ENCODE measurements at regions not wholly inside any gene's neighbourhood (a gene's known extent, or its start where the extent isn't known, plus 50 kb on each side); places are given as distances from the start of the nearest gene placed in this dataset.

- Histone ChIP-seq H3K79me2 (ENCODE audit: insufficient read depth, low read length) (no peaks in the 10 kb centered on the region), H3K4me3 (replicated peaks in 1 of 3; ENCODE audit: insufficient read depth in 1 of 3, low read depth in 2 of 3, low read length in 3 of 3) (no peak overlapping the region), H3K4me1 (ENCODE audit: insufficient read depth, low read length) (no peaks in the 10 kb centered on the region), H3K27me3 (ENCODE audit: control insufficient read depth in 1 of 2, insufficient read depth in 2 of 2, low read length in 2 of 2) (peaks cover 10 to 61% of the 10 kb centered on the region in 2 experiments; a peak in 4 of 5 replicates), H3K4me2 (ENCODE audit: low read depth, low read length) (no peak overlapping the region), H2AFZ (ENCODE audit: low read length) (no peak overlapping the region), H3K27ac (ENCODE audit: extremely low read length, insufficient read depth, low read length) (no peak overlapping the region), H3K36me3 (replicated peaks in 1 of 2; ENCODE audit: control insufficient read depth in 1 of 2, insufficient read depth in 2 of 2, low read length in 2 of 2) (no peaks in the 10 kb centered on the region), H3K9me3 (ENCODE audit: low read length) (no peaks in the 10 kb centered on the region), H3K9ac (ENCODE audit: insufficient read depth, low read depth, low read length) (no peak overlapping the region), H4K20me1 (ENCODE audit: insufficient read depth, low read length) (no peaks in the 10 kb centered on the region)
- ChIA-PET POLR2A (no interaction called here), CTCF (ENCODE audit: low intra/inter-chr PET ratio, low total read pairs) (no interaction called here)
- DNase-seq (ENCODE audit: low spot score): no peak
- ATAC-seq: no peak
- WGBS (ENCODE audit: low lambda C conversion rate): 39% methylated on average over 6 of the region's 17 CpGs
- no TSS peak for BruUV-seq (replicated peaks)
- in situ Hi-C loops (cut with HindIII; ENCODE audit: extremely low pct_ligation_motif_present, low pct_unique_long_range_greater_than_20kb): no loop called here
- intact Hi-C loops (cut with micrococcal nuclease; ENCODE audit: unreplicated experiment): no loop called here
- TF ChIP-seq ZNF530 (CRISPR knock-in tag; IDR thresholded peaks at IDR 0.05; ENCODE audit: low read depth): no peak
- no peak for TF ChIP-seq STAT6 (CRISPR knock-in tag; IDR thresholded peaks at IDR 0.05; ENCODE audit: borderline replicate concordance)
- TF ChIP-seq ZMYM3 (CRISPR knock-in tag; IDR thresholded peaks at IDR 0.05): no peak
- TF ChIP-seq TCF7 (IDR thresholded peaks at IDR 0.05; ENCODE audit: low read depth): no peak
- no peak for FAIRE-seq
These were observed 237.3 kb downstream of the BRD1 start for GRCh38 chr22:49590381-49590780.

- no peaks in the 10 kb centered on the region for H3K9me3 ChIP-seq (ENCODE audit: low read length)
- in situ Hi-C loops (cut with HindIII; ENCODE audit: extremely low pct_ligation_motif_present, low pct_unique_long_range_greater_than_20kb): no loop called here
- no peaks in the 10 kb centered on the region for H4K20me1 ChIP-seq (ENCODE audit: insufficient read depth, low read length)
- no peak overlapping the region for H3K27ac ChIP-seq (ENCODE audit: extremely low read length, insufficient read depth, low read length)
- POLR2A ChIA-PET: no interaction called here
- no peak overlapping the region for H3K4me2 ChIP-seq (ENCODE audit: low read depth, low read length)
- no peak overlapping the region for H2AFZ ChIP-seq (ENCODE audit: low read length)
- CTCF ChIA-PET (ENCODE audit: low intra/inter-chr PET ratio, low total read pairs): no interaction called here
- H3K36me3 ChIP-seq (replicated peaks in 1 of 2; ENCODE audit: control insufficient read depth in 1 of 2, insufficient read depth in 2 of 2, low read length in 2 of 2): no peaks in the 10 kb centered on the region
- H3K79me2 ChIP-seq (ENCODE audit: insufficient read depth, low read length): no peaks in the 10 kb centered on the region
- H3K27me3 ChIP-seq (ENCODE audit: control insufficient read depth in 1 of 2, insufficient read depth in 2 of 2, low read length in 2 of 2): peaks cover 10 to 67% of the 10 kb centered on the region in 2 experiments; a peak in 4 of 5 replicates
- DNase-seq (ENCODE audit: low spot score) (no peak), ATAC-seq (no peak; the same call in 2 of the 3 replicates), FAIRE-seq (no peak)
- H3K9ac ChIP-seq (ENCODE audit: insufficient read depth, low read depth, low read length): no peak overlapping the region
- 24% methylated on average over 9 of the region's 18 CpGs for WGBS (ENCODE audit: low lambda C conversion rate)
- BruUV-seq (replicated peaks): no TSS peak
- no peaks in the 10 kb centered on the region for H3K4me1 ChIP-seq (ENCODE audit: insufficient read depth, low read length)
- intact Hi-C loops (cut with micrococcal nuclease; ENCODE audit: unreplicated experiment): no loop called here
- no peak overlapping the region for H3K4me3 ChIP-seq (replicated peaks in 1 of 3; ENCODE audit: insufficient read depth in 1 of 3, low read depth in 2 of 3, low read length in 3 of 3)
- TF ChIP-seq ZNF414 (CRISPR knock-in tag; IDR thresholded peaks at IDR 0.05) (no peak), ZNF639 (CRISPR knock-in tag; conservative IDR thresholded peaks at IDR 0.05) (no peak), ZNF737 (CRISPR knock-in tag; IDR thresholded peaks at IDR 0.05; ENCODE audit: borderline replicate concordance) (no peak), ATF3 (CRISPR knock-in tag; IDR thresholded peaks at IDR 0.05) (no peak), ELK4 (CRISPR knock-in tag; IDR thresholded peaks at IDR 0.05; ENCODE audit: borderline replicate concordance) (no peak), ZNF180 (CRISPR knock-in tag; IDR thresholded peaks at IDR 0.05; ENCODE audit: borderline replicate concordance, low read depth) (no peak), EEA1 (CRISPR knock-in tag; IDR thresholded peaks at IDR 0.05; ENCODE audit: borderline replicate concordance) (no peak), YEATS2 (CRISPR knock-in tag; IDR thresholded peaks at IDR 0.05; ENCODE audit: borderline replicate concordance) (no peak), MXD4 (CRISPR knock-in tag; IDR thresholded peaks at IDR 0.05) (no peak)
These were observed 237.9 kb downstream of the BRD1 start for GRCh38 chr22:49589811-49590210.

All from HepG2 (cell line).